ENCODE measurements at regions not wholly inside any gene's neighbourhood (a gene's known extent, or its start where the extent isn't known, plus 50 kb on each side); places are given as distances from the start of the nearest gene placed in this dataset.

DNA sequence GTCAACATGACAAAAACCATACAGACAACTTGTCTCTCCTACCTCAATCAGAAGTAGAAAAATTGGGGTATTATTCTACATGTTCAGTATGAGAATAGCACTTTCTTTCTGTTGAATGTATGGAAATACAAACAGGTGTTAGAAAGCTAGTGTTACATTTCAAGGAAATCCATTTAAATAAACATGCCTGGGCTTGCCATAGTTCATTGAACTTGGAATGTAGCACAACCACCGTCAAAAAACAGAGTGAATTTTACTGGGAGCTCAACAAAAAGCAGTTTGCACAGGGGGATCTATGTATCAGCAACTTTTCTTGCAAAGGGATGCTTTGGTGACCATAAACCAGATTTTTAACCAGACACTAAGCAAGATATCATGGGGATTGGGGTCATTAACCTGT lies 307.9 kb upstream of the SMARCA2 start:
- no peaks in the 10 kb centered on the region for H4K20me1 ChIP-seq (ENCODE audit: insufficient read depth, low read length)
- no peak overlapping the region for H3K4me3 ChIP-seq (ENCODE audit: low read depth, low read length, poor library complexity, severe bottlenecking)
- BruUV-seq (replicated peaks): no TSS peak
- H3K79me2 ChIP-seq (ENCODE audit: insufficient read depth, low read depth, low read length): no peaks in the 10 kb centered on the region
- no peak overlapping the region for H3K4me2 ChIP-seq (ENCODE audit: low read length)
- no peaks in the 10 kb centered on the region for H3K9me2 ChIP-seq (ENCODE audit: insufficient read depth, low read length)
- no peak overlapping the region for H2AFZ ChIP-seq (ENCODE audit: low read length)
- H3K36me3 ChIP-seq (ENCODE audit: insufficient read depth, low read length): no peaks in the 10 kb centered on the region
- POLR2A ChIA-PET: no interaction called here
- intact Hi-C loops (cut with micrococcal nuclease; ENCODE audit: unreplicated experiment): loop anchor here (10.0 kb wide), 1 partner anchor 388 kb away; no protein-coding TSS in a partner anchor
- DNase-seq (ENCODE audit: low spot score): no peak
- H3K9me3 ChIP-seq (ENCODE audit: low read length): no peaks in the 10 kb centered on the region
- TF ChIP-seq, protein P1, sequence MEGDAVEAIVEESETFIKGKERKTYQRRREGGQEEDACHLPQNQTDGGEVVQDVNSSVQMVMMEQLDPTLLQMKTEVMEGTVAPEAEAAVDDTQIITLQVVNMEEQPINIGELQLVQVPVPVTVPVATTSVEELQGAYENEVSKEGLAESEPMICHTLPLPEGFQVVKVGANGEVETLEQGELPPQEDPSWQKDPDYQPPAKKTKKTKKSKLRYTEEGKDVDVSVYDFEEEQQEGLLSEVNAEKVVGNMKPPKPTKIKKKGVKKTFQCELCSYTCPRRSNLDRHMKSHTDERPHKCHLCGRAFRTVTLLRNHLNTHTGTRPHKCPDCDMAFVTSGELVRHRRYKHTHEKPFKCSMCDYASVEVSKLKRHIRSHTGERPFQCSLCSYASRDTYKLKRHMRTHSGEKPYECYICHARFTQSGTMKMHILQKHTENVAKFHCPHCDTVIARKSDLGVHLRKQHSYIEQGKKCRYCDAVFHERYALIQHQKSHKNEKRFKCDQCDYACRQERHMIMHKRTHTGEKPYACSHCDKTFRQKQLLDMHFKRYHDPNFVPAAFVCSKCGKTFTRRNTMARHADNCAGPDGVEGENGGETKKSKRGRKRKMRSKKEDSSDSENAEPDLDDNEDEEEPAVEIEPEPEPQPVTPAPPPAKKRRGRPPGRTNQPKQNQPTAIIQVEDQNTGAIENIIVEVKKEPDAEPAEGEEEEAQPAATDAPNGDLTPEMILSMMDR (conservative IDR thresholded peaks at IDR 0.05; ENCODE audit: low read length): no peak
- TF ChIP-seq EZH2phosphoT487 (IDR thresholded peaks at IDR 0.05; ENCODE audit: borderline replicate concordance, low read depth, low read length): no peak
- H3K4me1 ChIP-seq (ENCODE audit: insufficient read depth, low read length, poor library complexity, severe bottlenecking): no peaks in the 10 kb centered on the region
- CTCF ChIA-PET (ENCODE audit: unreplicated experiment): no interaction called here
- H3K27ac ChIP-seq (ENCODE audit: low read depth, low read length, poor library complexity, severe bottlenecking): no peak overlapping the region

- intact Hi-C loops (cut with micrococcal nuclease; ENCODE audit: unreplicated experiment): loop anchor here (10.0 kb wide), 1 partner anchor 387 kb away; no protein-coding TSS in a partner anchor
- DNase-seq (ENCODE audit: low spot score): no peak
- TF ChIP-seq, protein P1 (conservative IDR thresholded peaks at IDR 0.05; ENCODE audit: low read length): no peak
- TF ChIP-seq EZH2phosphoT487 (IDR thresholded peaks at IDR 0.05; ENCODE audit: borderline replicate concordance, low read depth, low read length): no peak
- Histone ChIP-seq H3K4me1 (ENCODE audit: insufficient read depth, low read length, poor library complexity, severe bottlenecking) (no peaks in the 10 kb centered on the region), H3K4me2 (ENCODE audit: low read length) (no peak overlapping the region), H3K9me2 (ENCODE audit: insufficient read depth, low read length) (no peaks in the 10 kb centered on the region), H3K27ac (ENCODE audit: low read depth, low read length, poor library complexity, severe bottlenecking) (no peak overlapping the region), H2AFZ (ENCODE audit: low read length) (no peak overlapping the region), H3K4me3 (ENCODE audit: low read depth, low read length, poor library complexity, severe bottlenecking) (no peak overlapping the region), H3K36me3 (ENCODE audit: insufficient read depth, low read length) (no peaks in the 10 kb centered on the region), H3K79me2 (ENCODE audit: insufficient read depth, low read depth, low read length) (no peaks in the 10 kb centered on the region), H3K9me3 (ENCODE audit: low read length) (no peaks in the 10 kb centered on the region), H4K20me1 (ENCODE audit: insufficient read depth, low read length) (no peaks in the 10 kb centered on the region)
- CTCF ChIA-PET (ENCODE audit: unreplicated experiment): no interaction called here
- POLR2A ChIA-PET: no interaction called here
- no TSS peak for BruUV-seq (replicated peaks)
Measured at GRCh38 chr9:1708219-1708618, 306.9 kb upstream of the SMARCA2 start.

GRCh38 chr9:1709347-1709746 lies 305.8 kb upstream of the SMARCA2 start:
- Histone ChIP-seq H3K4me3 (ENCODE audit: low read depth, low read length, poor library complexity, severe bottlenecking) (no peak overlapping the region), H3K9me2 (ENCODE audit: insufficient read depth, low read length) (no peaks in the 10 kb centered on the region), H3K4me1 (ENCODE audit: insufficient read depth, low read length, poor library complexity, severe bottlenecking) (no peaks in the 10 kb centered on the region), H3K4me2 (ENCODE audit: low read length) (no peak overlapping the region), H3K79me2 (ENCODE audit: insufficient read depth, low read depth, low read length) (no peaks in the 10 kb centered on the region), H2AFZ (ENCODE audit: low read length) (no peak overlapping the region), H3K9me3 (ENCODE audit: low read length) (no peaks in the 10 kb centered on the region), H3K27ac (ENCODE audit: low read depth, low read length, poor library complexity, severe bottlenecking) (no peak overlapping the region), H4K20me1 (ENCODE audit: insufficient read depth, low read length) (no peaks in the 10 kb centered on the region), H3K36me3 (ENCODE audit: insufficient read depth, low read length) (no peaks in the 10 kb centered on the region)
- TF ChIP-seq, protein P1 (conservative IDR thresholded peaks at IDR 0.05; ENCODE audit: low read length): peak; percentile 78
- TF ChIP-seq EZH2phosphoT487 (IDR thresholded peaks at IDR 0.05; ENCODE audit: borderline replicate concordance, low read depth, low read length): no peak
- intact Hi-C loops (cut with micrococcal nuclease; ENCODE audit: unreplicated experiment): loop anchor here (10.0 kb wide), 1 partner anchor 385 kb away; no protein-coding TSS in a partner anchor
- POLR2A ChIA-PET: interaction anchor here (0.7 kb wide), 1 partner anchor 561 kb away, joined by 4 read pairs; no protein-coding TSS in a partner anchor
- CTCF ChIA-PET (ENCODE audit: unreplicated experiment): no interaction called here
- no TSS peak for BruUV-seq (replicated peaks)
- peak; percentile 11 for DNase-seq (ENCODE audit: low spot score)

Measured in OCI-LY7 (cell line).